Activated CD4-positive, alpha-beta T cell treated with anti-CD3 and anti-CD28 coated beads, Interleukin-2, amount 50 U/mL, for 1 hour (primary cell): ENCODE measurements at regions not wholly inside any gene's neighbourhood (a gene's known extent, or its start where the extent isn't known, plus 50 kb on each side); places are given as distances from the start of the nearest gene placed in this dataset.
"Not testable (repeated sequence)": the region's sequence is repeated elsewhere in the genome, so short reads cannot be mapped to it uniquely, and the experiment has no call there.

Experiments used
- DNase-seq: peaks from one replicate; pipeline ENCODE4 v3.0.0-alpha.2; 2020

DNA sequence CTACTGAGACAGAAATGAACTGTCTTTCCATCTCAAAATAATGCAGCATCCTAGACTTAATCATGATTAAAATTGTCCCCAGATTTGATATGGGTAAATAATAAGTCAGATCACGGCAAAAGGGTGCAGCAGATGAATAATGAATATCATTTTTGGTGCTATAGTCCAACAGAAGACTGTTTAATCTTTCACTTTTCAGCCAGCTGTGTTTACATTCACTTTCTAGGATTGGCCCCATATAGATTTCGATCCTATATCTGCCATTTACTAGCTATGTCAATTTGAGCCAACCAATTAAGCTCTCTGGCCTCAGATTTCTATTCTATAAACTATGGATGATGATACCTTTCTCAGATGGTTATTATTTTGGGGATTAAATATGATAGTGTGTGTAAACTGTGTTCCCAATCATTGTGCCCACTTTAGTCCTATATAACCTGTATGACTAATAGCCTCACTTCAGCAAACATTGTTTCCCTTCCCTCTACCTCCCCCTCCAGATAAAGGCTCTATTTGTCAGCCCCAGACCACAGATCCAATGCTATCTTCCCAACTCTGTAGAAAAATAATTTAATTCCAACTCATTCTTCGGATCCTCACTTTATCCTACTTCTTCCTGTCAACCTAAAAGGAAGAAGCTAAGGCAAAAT is 53.6 kb upstream of the NT5E start:
- no peak for DNase-seq

DNA sequence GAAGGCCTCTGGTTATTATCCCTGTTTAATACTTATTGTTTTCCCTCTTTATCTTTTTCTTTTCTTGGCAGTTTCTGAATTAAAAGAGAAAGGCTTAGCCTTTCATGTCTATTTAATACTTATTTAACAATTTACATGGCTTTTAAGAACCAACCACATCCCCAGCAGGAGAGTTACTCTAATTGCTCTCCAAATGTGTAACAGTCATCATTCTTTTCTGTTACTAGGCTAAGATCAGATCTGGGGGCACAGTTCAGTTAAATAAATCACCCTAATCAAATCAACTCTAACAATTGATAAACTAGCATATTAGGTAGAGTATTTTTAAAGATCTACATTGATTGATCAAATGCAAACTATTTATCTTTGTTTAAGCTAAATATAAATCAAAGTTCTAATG is 54.1 kb upstream of the NT5E start:
- DNase-seq = no peak

DNA sequence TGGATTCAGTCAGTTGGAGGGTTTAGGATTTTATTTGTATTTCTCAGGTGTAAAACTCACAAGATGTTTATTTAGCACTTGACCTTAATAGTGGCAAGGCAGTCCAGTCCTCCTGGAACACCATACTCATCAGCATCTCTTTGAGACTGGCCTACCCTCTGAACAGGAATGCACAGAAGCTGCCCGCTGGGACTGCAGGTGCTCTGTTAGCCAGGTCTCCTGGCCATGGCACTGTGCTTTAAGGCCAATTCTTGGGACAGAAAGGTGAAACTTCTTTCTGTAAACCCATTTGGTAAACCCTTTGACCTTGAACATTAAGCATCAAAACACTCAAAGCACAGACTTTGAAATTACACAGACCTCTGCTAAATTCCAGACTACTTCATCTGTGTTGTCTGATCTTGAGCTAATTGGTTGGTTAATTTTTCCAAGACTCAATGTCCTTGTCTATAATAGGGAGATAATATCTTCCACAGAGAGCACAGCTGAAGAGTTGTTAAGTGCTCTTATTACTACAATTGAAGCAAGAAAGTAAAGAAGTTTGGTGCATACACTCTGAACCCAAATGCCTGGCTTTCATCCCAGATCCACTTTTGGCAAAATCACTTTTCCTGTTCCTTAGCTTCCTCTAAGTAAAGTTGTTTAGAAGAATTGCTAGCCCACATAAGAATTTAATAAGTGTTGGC is 54.9 kb upstream of the NT5E start:
- DNase-seq = no peak

DNA sequence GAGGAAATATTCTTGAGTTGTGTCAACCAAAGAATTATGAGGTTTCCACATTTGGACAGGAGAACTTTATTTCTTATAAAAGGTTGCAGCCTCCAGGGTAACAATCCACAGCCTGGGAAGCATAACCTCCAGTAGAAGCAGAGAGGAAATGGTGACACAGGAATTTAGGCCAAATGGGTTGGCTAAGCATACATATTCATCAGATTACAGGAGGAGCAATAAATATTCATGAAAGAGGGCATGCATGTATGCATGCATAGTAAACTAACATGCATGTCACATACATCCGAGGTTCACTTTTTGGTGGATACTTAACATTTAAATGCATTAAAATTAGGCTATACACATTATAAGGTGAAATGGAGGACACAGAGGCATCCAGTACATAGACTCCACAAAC is 55.7 kb upstream of the NT5E start:
- DNase-seq = no peak

DNA sequence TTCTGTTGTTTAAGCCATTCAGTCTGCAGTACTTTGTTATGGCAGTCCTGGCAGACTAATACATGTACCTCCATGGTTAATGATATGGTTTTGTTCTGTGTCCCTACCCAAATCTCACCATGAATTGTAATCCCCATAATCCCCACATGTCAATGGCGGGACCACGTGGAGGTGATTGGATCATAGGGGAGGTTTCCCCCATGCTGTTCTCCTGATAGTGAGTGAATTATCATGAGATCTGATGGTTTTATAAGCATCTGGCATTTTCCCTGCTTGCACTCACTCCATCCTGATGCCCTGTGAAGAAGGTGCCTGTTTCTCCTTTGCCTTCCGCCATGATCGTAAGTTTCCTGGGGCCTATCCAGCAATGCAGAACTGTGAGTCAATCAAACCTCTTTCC is 57.5 kb upstream of the NT5E start:
- no peak for DNase-seq

DNA sequence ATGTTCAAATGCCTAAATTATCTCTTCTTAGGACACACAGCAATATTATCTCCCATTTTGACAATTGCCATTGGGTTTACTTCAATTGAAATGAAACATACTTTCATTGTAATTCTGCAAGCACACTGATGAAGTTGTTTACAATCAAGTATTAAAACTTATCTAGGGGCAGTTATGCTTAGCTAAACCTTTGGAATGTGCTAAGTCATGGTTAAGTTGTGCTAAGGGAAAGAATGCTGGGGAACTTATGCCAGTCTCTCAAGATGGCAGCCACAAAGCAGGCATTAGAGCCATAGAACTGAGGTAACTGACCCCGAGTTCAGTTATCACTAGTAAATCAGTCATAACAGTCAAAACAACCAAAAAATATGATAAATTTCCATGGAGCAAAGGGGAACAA is 59.1 kb upstream of the NT5E start:
- DNase-seq = no peak

DNA sequence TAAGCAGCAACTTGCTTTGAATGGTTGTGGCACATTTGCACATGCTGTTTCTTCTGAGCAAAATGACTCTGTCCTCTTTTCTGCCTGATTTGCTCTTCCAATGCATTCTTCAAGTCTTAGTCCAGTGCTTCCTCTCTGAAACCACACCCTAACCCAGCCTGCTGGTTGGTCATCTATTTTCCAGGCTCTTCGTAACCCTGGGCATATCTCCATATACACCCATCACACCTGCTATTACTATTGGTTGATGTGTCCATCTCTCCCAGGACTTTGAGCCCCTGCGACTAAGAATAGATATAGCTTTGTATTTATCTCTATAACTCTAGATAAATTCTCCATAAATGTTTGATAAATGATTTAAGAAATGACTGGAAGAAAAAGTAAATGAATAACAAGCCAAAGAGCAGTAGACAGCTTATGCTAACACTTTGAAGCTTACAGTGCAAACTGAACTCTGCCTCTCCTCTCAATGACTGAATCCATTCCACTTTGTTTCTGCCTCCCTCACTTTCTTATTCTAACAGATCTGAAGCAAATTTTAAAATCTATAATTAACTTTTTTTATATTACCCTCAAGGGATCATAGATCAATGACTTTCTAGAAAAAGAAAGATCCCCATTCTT is 59.7 kb upstream of the NT5E start:
- DNase-seq = no peak

DNA sequence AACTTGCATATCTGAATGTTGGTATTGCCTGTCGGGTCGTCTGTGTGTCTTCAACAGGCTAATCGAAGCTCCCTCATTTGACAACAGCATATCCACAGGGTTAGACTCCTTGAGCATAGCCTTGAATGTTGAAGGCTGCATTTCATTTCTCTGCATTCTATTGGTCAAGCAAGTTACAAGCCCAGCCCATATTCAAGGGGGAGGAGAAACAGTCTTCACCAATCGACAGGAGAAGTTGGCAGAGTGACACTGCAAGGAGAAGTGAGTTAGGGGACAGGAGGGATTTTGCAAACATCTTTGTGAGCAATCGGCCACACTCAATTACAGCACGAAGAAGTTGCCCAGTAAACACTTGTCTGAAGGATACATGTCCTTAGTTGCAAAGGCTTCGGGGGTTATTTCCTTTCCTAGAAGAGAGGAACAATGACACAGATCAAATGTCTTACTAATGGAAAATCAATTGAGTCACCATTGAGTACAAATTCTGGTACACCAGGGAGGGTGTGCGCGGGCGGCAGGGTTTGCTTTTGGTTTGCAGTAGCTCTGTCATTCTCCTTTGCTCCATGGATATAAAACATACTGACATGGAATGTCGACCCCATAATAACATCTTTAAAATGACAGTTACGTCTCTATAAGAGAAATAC is 60.6 kb upstream of the NT5E start:
- no peak for DNase-seq

DNA sequence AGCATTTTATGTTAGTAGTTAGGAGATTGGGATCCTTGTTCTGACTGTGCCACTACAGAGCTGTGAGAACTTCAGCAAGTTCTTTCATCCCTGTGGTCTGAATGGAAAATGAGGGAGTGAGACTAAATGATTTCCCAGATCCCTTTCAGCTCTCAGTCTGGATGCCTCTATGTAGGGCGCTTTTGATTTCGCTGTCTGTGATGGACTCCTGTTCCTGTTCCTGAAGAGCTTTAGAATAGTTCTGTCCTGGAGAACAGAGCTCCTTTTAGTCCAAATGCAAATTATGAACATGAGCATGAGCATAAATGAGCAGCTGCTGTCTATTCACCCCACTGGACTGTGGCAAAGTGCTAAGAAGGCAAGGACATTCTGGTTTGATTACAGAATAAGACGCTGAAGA is 61.4 kb upstream of the NT5E start:
- no peak for DNase-seq

DNA sequence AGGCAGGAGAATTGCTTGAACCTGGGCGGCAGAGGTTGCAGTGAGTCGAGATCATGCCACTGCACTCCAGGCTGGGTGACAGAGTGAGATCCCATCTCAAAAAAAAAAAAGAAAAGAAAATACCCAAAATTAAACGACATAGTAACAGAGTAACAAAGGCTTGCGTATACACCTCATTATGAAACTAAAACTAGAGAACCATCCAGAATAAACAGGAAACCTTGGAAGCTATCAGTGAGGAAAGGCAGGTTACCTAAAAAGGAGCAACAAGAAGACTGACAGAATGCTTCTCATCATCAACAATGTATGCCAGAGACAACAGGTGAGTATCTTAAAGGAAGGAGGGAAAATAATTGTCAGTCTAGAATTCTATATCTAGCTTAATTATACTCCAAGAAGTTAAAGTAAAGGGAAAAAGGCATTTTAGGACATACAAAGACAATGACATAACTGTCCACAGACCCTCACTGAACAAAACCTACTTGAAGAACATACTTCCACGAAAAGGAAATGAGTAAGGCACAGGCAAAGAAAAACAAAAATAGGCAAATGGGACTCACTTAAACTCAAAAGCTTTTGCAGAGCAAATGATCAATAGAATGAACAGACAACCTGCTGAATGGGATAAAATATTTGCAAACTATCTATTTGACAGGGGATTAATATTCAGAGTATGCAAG is 64.1 kb upstream of the NT5E start:
- no peak for DNase-seq

DNA sequence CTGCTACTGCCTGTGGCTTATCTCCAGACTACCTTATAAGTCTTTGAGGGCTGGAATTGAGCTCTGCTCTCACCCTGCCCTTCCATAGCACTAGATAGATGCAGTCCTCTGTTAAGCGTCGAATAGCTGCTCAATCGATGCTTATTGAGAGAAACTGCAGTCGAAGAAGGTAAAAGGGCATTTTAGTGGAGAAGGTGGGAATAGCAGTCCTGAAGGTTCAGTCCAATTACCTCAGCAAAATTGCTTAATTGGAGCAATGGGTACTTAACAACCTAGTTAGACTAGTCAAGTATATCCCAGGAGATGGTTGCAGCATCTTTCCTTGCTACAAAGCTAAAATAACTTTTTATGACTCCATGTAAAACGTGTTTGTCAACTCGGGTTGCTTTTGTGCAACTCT is 66.8 kb upstream of the NT5E start:
- DNase-seq = no peak

DNA sequence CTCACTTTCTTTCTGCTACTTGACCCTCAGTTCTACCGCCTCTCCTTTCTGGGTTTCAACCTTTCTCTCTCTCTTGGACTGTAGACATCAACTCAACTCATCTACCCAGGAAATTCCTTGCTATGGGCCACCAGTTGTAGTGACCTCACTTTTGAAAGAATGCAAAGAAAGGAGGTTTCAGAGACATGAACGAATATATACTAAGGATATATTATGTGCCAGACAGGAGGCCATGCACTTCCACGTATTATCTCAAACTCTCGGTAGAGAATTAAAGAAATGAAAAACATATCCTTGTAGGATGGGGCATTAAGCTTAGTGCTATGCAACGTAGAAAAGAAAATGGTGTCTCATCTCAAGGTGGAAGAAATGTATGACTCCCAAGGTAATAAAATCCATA is 67.3 kb upstream of the NT5E start:
- DNase-seq = no peak

DNA sequence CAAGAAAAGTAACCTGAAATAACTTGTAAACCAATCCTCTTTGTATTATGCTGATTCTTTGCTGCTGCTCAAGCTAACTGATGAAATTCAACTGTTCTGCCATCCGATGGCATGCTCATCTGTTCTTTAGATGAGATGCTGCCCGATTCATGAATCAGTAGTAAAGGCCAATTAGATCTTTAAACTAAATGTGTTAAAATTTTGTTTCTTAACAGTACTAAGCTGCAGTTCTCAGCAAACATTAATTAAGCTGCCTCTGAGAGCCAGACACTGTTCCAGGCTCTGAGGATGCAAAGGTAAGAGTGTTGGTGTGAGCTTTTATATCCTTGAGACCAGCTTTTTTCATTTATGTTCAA is 77.0 kb upstream of the NT5E start:
- no peak for DNase-seq

DNA sequence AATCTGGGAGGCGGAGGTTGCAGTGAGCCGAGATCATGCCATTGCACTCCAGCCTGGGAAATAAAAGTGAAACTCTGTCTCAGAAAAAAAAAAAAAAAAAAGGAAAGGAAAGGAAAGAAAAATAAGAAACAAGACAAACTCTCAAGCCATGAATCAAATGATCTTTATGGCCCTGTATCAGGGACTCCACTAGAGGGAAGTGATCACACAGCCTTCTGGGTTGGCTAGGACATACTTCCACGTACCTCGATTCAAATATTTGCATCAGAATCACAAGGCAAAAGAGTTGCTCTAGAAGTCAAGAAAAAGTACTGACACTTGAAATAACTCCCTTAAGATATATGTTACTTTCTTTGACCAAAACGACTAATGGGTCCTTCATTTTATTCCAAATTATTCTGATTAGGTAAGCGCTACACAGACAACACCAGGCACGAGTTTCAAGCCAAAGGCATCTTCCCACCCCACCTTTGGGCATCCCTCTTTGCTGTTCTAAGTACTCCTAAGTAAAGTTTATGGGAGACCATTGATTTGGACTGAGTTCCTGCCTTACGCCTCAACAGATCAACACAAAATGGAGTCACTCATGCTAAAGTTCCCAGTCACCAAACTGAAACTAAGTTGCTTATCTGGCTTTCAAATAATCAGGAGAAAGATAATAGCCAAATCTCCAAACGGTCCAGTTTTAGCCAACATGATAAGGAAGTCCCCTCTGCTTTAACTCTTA is 77.5 kb upstream of the NT5E start:
- DNase-seq = no peak

DNA sequence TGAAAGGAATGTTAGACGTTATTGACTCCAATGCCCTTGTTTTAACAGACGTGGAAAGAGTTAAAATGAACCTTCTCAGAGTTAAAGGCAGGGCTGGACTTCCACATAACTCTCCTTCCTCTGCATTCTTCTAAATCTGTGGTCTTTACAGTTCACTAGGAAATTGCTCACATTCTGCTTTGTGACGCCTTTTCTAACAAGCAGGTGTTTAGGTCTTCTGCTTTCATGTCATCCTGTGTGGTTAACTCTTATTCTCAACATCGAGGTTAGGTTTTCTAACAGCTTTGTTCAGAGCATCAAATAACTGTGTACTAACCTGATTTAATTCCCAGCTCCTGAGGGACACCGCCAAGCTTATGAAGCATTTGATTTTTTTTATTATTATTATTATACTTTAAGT is 81.3 kb upstream of the NT5E start:
- no peak for DNase-seq

DNA sequence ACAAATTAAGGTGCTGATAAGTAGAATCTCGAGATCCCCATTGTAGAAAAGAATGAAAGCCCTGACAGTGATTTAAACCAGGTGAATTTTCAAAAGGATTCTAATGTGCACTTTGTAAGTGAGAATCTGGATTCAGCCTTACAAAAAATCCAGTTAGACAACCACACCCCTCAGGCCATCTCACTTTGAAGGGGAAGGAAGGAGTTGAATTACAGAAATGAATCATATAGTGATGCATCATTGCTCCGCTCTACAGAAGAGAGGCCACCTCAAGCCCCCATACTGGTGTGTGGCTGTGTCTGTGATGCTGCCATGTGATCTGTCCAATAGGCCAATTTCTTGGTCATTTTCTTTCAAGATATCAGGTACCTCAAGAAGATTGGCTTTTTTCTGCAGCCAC is 85.5 kb upstream of the NT5E start:
- no peak for DNase-seq

DNA sequence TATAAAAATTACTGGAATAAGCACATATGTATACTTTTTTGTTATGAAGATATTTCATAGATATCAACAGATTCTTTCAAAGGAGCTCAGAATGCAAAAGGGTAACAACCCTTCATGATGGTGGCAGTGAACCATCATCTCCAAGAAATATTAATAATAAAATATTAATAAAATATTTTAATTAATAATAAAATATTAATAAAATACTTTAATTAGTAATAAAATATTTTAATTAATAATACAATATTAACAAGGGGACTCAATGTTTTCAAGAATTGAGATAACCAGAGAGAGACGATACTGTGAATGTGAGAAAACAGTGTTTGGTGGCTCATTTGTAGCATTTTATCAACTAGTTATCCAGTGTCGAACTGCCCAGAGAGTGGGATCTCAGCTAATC is 86.0 kb upstream of the NT5E start:
- no peak for DNase-seq

DNA sequence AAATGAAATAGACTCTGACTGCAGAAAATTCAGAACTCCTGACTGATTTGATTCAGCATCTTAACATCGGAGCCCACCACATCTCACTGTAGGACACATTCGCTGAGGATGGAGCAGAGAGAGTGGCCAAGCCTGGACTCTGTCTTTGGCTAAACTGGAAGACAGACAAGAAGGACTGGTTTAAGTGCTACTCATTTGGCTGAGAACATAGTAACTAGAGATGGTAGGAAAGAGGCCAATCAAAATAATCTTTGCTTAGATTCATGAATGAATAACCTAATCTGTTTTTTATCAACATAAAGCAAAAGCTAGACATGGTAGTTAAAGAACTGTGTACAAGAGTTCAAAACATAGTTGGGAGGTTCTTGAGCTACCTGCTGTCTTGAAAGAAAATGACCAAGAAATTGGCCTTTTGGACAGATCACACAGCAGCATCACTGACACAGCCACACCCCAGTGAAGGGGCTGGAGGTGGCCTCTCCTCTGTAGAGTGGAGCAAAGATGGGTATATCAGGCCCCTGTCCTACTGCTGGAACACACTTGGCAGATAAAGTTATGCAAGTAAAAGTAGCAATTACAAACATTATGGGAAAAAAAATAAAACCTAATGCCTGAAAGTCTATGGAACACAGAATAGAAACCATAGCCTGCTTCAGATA is 87.1 kb upstream of the NT5E start:
- DNase-seq = no peak

DNA sequence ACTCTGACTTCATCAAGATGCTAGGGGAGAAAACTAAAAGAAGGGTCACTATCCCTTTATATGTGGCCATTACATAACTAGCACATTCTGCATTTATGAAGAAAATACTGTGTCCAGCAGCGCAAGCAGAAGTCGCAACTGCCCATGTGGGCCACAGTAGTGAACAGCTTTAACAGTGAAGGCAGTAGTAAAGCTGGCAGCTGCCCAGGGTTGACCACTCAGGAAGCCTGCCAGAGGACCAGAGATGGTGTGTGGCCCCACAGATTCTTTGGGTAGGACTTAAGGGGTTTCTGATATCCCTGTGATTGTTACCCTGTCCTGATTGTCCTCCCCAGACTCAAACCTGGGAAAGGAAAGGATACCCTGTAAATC is 88.3 kb upstream of the NT5E start:
- no peak for DNase-seq

DNA sequence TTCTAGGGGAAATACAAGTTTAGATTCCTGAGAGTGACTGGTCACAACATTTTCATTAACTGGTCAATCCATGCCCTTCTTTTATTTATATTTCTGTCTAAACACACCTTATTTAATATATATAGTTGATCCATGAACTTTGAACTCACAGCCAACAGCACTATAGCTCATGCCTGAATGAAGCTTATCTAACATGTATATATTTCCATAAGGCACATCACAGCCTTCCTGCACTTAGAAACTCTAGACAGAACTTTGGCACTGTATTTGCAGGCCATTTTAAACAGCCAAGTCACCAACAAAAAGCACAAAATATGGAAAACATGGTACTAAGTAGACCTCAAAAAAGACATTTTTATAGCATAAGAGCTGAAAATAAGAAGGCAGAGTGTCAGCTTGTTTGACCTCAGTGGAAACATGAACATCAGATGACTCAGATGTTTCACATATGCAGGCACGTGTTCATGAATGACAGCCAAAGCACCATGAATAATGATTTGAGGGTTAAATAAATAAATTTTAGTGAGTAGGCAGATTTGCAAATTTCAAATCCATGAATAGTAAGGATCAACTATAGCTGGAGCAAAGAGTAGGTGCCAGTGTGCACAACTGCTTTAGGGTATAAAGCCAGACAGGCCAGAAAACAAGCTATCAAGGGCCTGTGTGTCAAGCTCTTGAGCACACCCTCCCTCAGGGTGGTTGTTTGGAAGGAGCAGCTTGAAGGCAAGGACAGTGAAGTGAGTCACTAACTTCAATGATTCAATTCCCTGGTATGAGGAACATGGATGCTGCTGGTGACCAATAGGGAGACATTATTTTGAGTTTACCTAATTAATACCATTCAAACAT is 88.9 kb upstream of the NT5E start:
- no peak for DNase-seq

DNA sequence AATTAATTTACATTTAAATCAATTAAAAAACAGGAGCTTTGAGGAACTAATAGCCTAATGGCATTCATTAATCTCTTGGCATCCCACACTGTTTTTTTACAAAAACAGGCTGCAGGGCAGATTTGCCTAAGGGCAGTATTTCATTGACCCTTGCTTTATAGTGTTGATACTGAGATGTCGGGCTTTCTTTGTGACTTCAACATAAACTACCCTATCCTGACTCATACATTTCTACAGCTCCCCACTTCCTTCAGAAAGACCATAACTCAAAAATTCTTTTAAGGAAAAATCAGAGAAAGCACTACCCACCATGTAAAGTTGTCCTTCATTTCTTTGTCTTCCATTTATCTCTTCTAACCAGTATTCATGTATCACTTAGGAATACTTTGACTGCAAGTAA is 92.2 kb upstream of the NT5E start:
- no peak for DNase-seq

DNA sequence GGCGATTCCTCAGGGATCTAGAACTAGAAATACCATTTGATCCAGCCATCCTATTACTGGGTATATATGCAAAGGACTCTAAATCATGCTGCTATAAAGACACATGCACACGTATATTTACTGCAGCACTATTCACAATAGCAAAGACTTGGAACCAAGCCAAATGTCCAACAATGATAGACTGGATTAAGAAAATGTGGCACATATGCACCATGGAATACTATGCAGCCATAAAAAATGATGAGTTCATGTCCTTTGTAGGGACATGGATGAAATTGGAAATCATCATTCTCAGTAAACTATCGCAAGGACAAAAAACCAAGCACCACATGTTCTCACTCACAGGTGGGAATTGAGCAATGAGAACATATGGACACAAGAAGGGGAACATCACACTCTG is 93.1 kb upstream of the NT5E start:
- DNase-seq = not testable (repeated sequence)
